NCI-H128 (cell line): ENCODE measurements at regions not wholly inside any gene's neighbourhood (a gene's known extent, or its start where the extent isn't known, plus 50 kb on each side); places are given as distances from the start of the nearest gene placed in this dataset.

Experiments
- DNase-seq: peaks from one replicate; lab custom pipeline; 2025; ENCODE audit not compliant: unreplicated experiment; lab: John Stamatoyannopoulos, UW

GRCh38 chr2:11043245-11043644 lies 112.0 kb upstream of the SLC66A3 start:
- DNase-seq: no peak

- no peak for DNase-seq
These were observed 111.1 kb upstream of the SLC66A3 start for GRCh38 chr2:11044201-11044600.

GRCh38 chr2:11045294-11045693 lies 110.0 kb upstream of the SLC66A3 start:
- DNase-seq: no peak

- DNase-seq: no peak
These were observed 106.8 kb upstream of the SLC66A3 start for GRCh38 chr2:11048335-11049008.

- no peak for DNase-seq
These were observed 104.7 kb upstream of the SLC66A3 start for GRCh38 chr2:11050565-11050964.

GRCh38 chr2:11051280-11051679 lies 104.0 kb upstream of the SLC66A3 start:
- no peak for DNase-seq

- no peak for DNase-seq
These were observed 101.7 kb upstream of the SLC66A3 start for GRCh38 chr2:11053546-11053945.

- no peak for DNase-seq
These were observed 100.2 kb upstream of the SLC66A3 start for GRCh38 chr2:11054783-11055678.

- DNase-seq: no peak
These were observed 99.5 kb upstream of the SLC66A3 start for GRCh38 chr2:11055679-11056215.

GRCh38 chr2:11056614-11057013 lies 98.7 kb upstream of the SLC66A3 start:
- DNase-seq: peak; percentile 92

GRCh38 chr2:11057031-11057430 lies 98.2 kb upstream of the SLC66A3 start:
- DNase-seq: no peak

GRCh38 chr2:11058129-11058528 lies 97.1 kb upstream of the SLC66A3 start:
- no peak for DNase-seq

GRCh38 chr2:11060376-11061169 lies 94.7 kb upstream of the SLC66A3 start:
- no peak for DNase-seq

GRCh38 chr2:11065833-11066485 lies 89.3 kb upstream of the SLC66A3 start:
- DNase-seq: no peak

GRCh38 chr2:11067221-11068078 lies 87.8 kb upstream of the SLC66A3 start:
- no peak for DNase-seq

GRCh38 chr2:11068079-11068741 lies 87.1 kb upstream of the SLC66A3 start:
- no peak for DNase-seq

- DNase-seq: no peak
These were observed 86.3 kb upstream of the SLC66A3 start for GRCh38 chr2:11068856-11069526.

- no peak for DNase-seq
These were observed 85.6 kb upstream of the SLC66A3 start for GRCh38 chr2:11069566-11070185.
